Stomach (tissue), 8 donors: ENCODE measurements at regions not wholly inside any gene's neighbourhood (a gene's known extent, or its start where the extent isn't known, plus 50 kb on each side); places are given as distances from the start of the nearest gene placed in this dataset.

Experiments
- DNase-seq, 2 donors: peaks; one replicate each; pipeline versions ENCODE4 v3.0.0 to v3.0.0-alpha.2; 2013 to 2019
- H3K27ac ChIP-seq, 5 donors: fragments of 200-600 bp in 4 of 5; sonication (generic) in 4 of 5; one replicate each; pipeline ENCODE4 v1.5.1; 2013 to 2019; ENCODE audit warnings: mild to moderate bottlenecking in 1 of 5, moderate library complexity in 1 of 5
- H3K27me3 ChIP-seq, 3 donors: fragments of 200-600 bp; sonication (generic); one replicate each; pipeline ENCODE4 v1.5.1; 2017 to 2019; ENCODE audit warnings: mixed run types in 1 of 3
- H3K36me3 ChIP-seq, 4 donors: fragments of 200-600 bp; sonication (generic); 1 replicate in 3 of 4; 2 replicates in 1 of 4; pipeline ENCODE4 v1.5.1; 2016 to 2019
- H3K4me1 ChIP-seq, 4 donors: fragments of 200-600 bp; sonication (generic); one replicate each; pipeline ENCODE4 v1.5.1; 2016 to 2019
- H3K4me3 ChIP-seq, 4 donors: fragments of 200-600 bp; sonication (generic) in 3 of 4; one replicate each; pipeline ENCODE4 v1.5.1; 2016 to 2019; ENCODE audit warnings: mild to moderate bottlenecking in 1 of 4
- H3K9me3 ChIP-seq, 4 donors: fragments of 200-600 bp; sonication (generic); one replicate each; pipeline ENCODE4 v1.5.1; 2016 to 2019
- EP300 ChIP-seq: sonication (generic); formaldehyde crosslinking; IDR thresholded peaks from one replicate; pipeline ENCODE4 v1.6.1; 2017; ENCODE audit warnings: antibody characterized with exemption
- POLR2A ChIP-seq, 4 donors: fragments of 450-650 bp; IDR thresholded peaks; one replicate each; pipeline ENCODE4 v1.6.1; 2016; ENCODE audit warnings: antibody characterized with exemption in 4 of 4, control low read depth in 2 of 4, mild to moderate bottlenecking in 1 of 4, moderate library complexity in 1 of 4
- POLR2AphosphoS5 ChIP-seq, 3 donors: sonication (generic); formaldehyde crosslinking; IDR thresholded peaks; one replicate each; pipeline ENCODE4 v1.6.1; 2016; ENCODE audit warnings: antibody characterized with exemption in 3 of 3
- WGBS, 5 donors: extraction: QIAGEN DNeasy Blood & Tissue Kit in 3 of 5; methylation state at CpG; one replicate each; pipeline versions ENCODE4 v1.1.5 to v1.1.7; 2013 to 2018; 5-methylcytosine and 5-hydroxymethylcytosine counted together
- intact Hi-C: fragments of 100-400 bp; cut with DNase I; formaldehyde crosslinking; loops from one replicate; pipeline ENCODE4 v1.15.1; 2023; ENCODE audit warnings: low total_unique reads
- TF ChIP-seq, protein P1 (sequence below), 7 experiments: fragments of 450-650 bp in 4 of 7; fragments of 200-600 bp in 3 of 7; sonication (generic) in 3 of 7; IDR thresholded peaks; one replicate each; pipeline ENCODE4 v1.5.1; 2016 to 2019; ENCODE audit warnings: antibody characterized with exemption in 7 of 7, control low read depth in 2 of 7, mild to moderate bottlenecking in 1 of 7
- donor health status: healthy with polysubstance abuse.
- donor health status: Bipolar disorder and iron deficiency.
- donor health status: healthy.

DNA sequence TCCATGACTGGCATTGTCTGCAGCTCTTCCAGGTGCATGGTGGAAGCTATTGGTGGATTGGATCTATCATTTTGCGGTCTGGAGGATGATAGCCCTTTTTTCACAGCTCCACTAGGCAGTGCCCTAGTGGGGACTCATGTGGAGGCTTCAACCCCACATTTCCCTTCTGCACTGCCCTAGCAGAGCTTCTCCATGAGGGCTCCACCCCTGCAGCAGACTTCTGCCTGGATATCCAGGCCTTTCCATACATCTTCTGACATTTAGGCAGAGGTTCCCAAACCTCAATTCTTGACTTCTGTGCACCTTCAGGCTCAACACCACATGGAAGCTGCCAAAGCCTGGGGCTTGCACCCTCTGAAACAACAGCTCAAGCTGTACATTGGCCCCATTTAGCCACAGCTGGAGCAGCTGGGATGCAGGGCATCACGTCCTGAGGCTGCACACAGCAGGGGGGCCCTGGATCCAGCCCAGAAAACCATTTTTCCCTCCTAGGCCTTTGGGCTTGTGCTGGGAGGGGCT is 800.2 kb upstream of the MIR17HG start:
- H3K27me3 ChIP-seq = no peaks in the 10 kb centered on the region
- 39 to 68% (median 64%) methylated on average over 2 of the region's 2 CpGs for WGBS, 5 donors
- DNase-seq = no peak

DNA sequence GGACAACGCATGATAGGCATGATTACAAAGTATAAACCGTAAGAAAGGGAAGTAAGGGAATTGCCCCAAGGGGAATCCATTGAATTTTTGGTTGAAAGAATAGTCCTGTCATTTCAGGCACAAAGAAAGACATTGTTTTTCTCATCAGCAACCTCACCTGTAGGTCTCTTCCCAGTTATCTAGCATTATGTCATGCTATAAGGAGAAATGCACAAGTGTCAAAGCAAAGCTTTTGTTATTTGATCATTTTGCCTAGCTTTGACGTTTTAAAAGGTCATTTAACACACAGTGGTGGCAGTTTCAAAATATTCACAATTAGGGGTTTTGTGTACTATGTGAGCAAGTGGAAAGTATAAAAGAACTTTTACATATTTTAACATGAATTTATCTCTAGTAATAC is 796.2 kb upstream of the MIR17HG start:
- Histone ChIP-seq H3K36me3 (no peaks in the 10 kb centered on the region), H3K27me3 (no peaks in the 10 kb centered on the region), H3K9me3 (peaks cover 0 to 20% (median 11%) of the 10 kb centered on the region in 4 donors), H3K27ac (no peak overlapping the region), H3K4me3 (no peak overlapping the region), H3K4me1 (no peaks in the 10 kb centered on the region)
- DNase-seq = no peak
- intact Hi-C loops = no loop called here
- TF ChIP-seq EP300 = no peak
- TF ChIP-seq, protein P1, sequence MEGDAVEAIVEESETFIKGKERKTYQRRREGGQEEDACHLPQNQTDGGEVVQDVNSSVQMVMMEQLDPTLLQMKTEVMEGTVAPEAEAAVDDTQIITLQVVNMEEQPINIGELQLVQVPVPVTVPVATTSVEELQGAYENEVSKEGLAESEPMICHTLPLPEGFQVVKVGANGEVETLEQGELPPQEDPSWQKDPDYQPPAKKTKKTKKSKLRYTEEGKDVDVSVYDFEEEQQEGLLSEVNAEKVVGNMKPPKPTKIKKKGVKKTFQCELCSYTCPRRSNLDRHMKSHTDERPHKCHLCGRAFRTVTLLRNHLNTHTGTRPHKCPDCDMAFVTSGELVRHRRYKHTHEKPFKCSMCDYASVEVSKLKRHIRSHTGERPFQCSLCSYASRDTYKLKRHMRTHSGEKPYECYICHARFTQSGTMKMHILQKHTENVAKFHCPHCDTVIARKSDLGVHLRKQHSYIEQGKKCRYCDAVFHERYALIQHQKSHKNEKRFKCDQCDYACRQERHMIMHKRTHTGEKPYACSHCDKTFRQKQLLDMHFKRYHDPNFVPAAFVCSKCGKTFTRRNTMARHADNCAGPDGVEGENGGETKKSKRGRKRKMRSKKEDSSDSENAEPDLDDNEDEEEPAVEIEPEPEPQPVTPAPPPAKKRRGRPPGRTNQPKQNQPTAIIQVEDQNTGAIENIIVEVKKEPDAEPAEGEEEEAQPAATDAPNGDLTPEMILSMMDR (IDR thresholded peaks at IDR 0.05) = no peak
- TF ChIP-seq POLR2AphosphoS5 (IDR thresholded peaks at IDR 0.05) = no peak
- no peak for TF ChIP-seq POLR2A (IDR thresholded peaks at IDR 0.05)
- 64 to 75% (median 72%) methylated on average over 3 of the region's 3 CpGs for WGBS, 5 donors

More for the DNA sequence above, 800.2 kb upstream of the MIR17HG start:
- Histone ChIP-seq H3K4me1 (no peaks in the 10 kb centered on the region), H3K36me3 (no peaks in the 10 kb centered on the region), H3K4me3 (no peak overlapping the region), H3K9me3 (peaks cover 0 to 33% (median 12%) of the 10 kb centered on the region in 4 donors), H3K27ac (no peak overlapping the region)
- TF ChIP-seq, protein P1 (IDR thresholded peaks at IDR 0.05) = no peak
- TF ChIP-seq EP300 (no peak), POLR2AphosphoS5 (IDR thresholded peaks at IDR 0.05) (no peak), POLR2A (IDR thresholded peaks at IDR 0.05) (no peak)
- intact Hi-C loops = no loop called here

DNA sequence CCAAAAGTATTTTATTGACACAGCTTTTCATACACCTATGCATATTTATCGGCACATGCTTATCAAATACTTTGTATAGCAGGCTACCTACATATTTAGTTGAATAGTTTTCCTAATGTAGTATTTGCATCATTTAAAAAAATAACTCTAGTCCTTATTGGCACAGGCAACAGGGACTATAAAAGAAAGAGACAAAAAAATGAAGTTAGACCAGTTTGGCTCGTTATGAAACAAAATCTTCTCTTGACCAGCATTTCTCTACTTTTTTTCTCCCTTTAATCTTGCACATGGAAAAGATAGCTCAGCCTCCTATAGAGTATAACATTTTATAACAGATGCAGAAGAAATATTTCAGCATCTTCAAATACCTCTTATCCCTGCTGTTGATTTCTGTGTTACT is 794.8 kb upstream of the MIR17HG start:
- WGBS, 5 donors = 27 to 57% (median 36%) methylated on average over 2 of the region's 2 CpGs
- no peaks in the 10 kb centered on the region for H3K4me1 ChIP-seq
- no peak overlapping the region for H3K27ac ChIP-seq
- no peak for DNase-seq
- H3K27me3 ChIP-seq = no peaks in the 10 kb centered on the region
- no peak for TF ChIP-seq POLR2A (IDR thresholded peaks at IDR 0.05)
- TF ChIP-seq POLR2AphosphoS5 (IDR thresholded peaks at IDR 0.05) = no peak
- TF ChIP-seq, protein P1 (IDR thresholded peaks at IDR 0.05) = no peak
- TF ChIP-seq EP300 = no peak
- no peak overlapping the region for H3K4me3 ChIP-seq
- no peaks in the 10 kb centered on the region for H3K36me3 ChIP-seq
- intact Hi-C loops = no loop called here
- peaks cover 0 to 6% (median 4%) of the 10 kb centered on the region in 4 donors for H3K9me3 ChIP-seq

DNA sequence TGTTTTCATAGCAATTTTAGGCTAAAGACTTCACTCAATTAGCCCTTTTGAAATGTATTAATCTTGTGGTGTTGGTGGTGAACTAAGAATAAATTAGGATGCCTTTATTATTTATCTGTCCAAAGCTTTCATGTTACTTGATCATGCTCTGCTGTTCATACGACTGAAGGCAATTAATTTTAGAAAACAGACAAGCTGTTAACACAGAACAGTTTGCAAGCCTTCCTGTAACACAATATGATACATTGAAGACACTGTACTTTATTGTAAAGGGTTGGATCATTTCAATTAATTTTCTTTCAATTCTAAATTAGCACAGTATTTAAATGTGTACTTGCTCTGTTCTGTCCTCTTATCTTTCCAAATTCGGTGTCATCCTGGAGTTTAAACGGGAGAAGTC is 794.3 kb upstream of the MIR17HG start:
- peaks cover 0 to 4% (median under 1%) of the 10 kb centered on the region in 4 donors for H3K9me3 ChIP-seq
- no peak overlapping the region for H3K27ac ChIP-seq
- TF ChIP-seq POLR2A (IDR thresholded peaks at IDR 0.05) (no peak), POLR2AphosphoS5 (IDR thresholded peaks at IDR 0.05) (no peak), EP300 (no peak)
- TF ChIP-seq, protein P1 (IDR thresholded peaks at IDR 0.05) = no peak
- DNase-seq = no peak
- H3K27me3 ChIP-seq = no peaks in the 10 kb centered on the region
- no peaks in the 10 kb centered on the region for H3K4me1 ChIP-seq
- no peaks in the 10 kb centered on the region for H3K36me3 ChIP-seq
- intact Hi-C loops = no loop called here
- no peak overlapping the region for H3K4me3 ChIP-seq
- WGBS, 5 donors = 33 to 49% (median 41%) methylated on average over 3 of the region's 3 CpGs
